GM12875 (cell line): ENCODE measurements at regions not wholly inside any gene's neighbourhood (a gene's known extent, or its start where the extent isn't known, plus 50 kb on each side); places are given as distances from the start of the nearest gene placed in this dataset.

Experiments
- H3K4me3 ChIP-seq: one replicate; pipeline ENCODE4 v1.5.1; 2011; ENCODE audit warnings: low read depth, low read length, control low read depth
- CTCF ChIP-seq: IDR thresholded peaks from 2 replicates; pipeline ENCODE4 v1.5.1; 2011; ENCODE audit warnings: low read depth, mild to moderate bottlenecking, control low read depth, inconsistent platforms, low read length, moderate library complexity, borderline replicate concordance; ENCODE audit not compliant: insufficient read depth

GRCh38 chr4:182091128-182091527, 152.1 kb upstream of the TENM3 start:
- TF ChIP-seq CTCF = no peak
- H3K4me3 ChIP-seq = no peak overlapping the region

GRCh38 chr4:182093431-182093831, 149.8 kb upstream of the TENM3 start:
- TF ChIP-seq CTCF = no peak
- H3K4me3 ChIP-seq = no peak overlapping the region

- H3K4me3 ChIP-seq = no peak overlapping the region
- TF ChIP-seq CTCF = no peak
These were observed 149.3 kb upstream of the TENM3 start for GRCh38 chr4:182093935-182094334.

- no peak for TF ChIP-seq CTCF
- H3K4me3 ChIP-seq = no peak overlapping the region
These were observed 141.6 kb upstream of the TENM3 start for GRCh38 chr4:182101618-182102017.

- no peak overlapping the region for H3K4me3 ChIP-seq
- no peak for TF ChIP-seq CTCF
These were observed 140.6 kb upstream of the TENM3 start for GRCh38 chr4:182102576-182102975.

GRCh38 chr4:182103614-182104319, 139.4 kb upstream of the TENM3 start:
- no peak overlapping the region for H3K4me3 ChIP-seq
- no peak for TF ChIP-seq CTCF

- no peak overlapping the region for H3K4me3 ChIP-seq
- TF ChIP-seq CTCF = no peak
These were observed 137.8 kb upstream of the TENM3 start for GRCh38 chr4:182105416-182105815.
